Neural progenitor cell (in vitro differentiated cells): ENCODE measurements at regions not wholly inside any gene's neighbourhood (a gene's known extent, or its start where the extent isn't known, plus 50 kb on each side); places are given as distances from the start of the nearest gene placed in this dataset.

Experiments
- DNase-seq: peaks from one replicate; pipeline ENCODE4 v3.0.0-alpha.2; 2016; ENCODE audit warnings: low spot score
- H2AFZ ChIP-seq: fragments of 200-600 bp; sonication (generic); replicated peaks from 2 replicates; pipeline ENCODE4 v1.6.1; 2016; ENCODE audit warnings: antibody characterized with exemption
- H3F3A ChIP-seq: fragments of 200-600 bp; sonication (generic); 2 replicates; pipeline ENCODE4 v1.6.1; 2016; ENCODE audit warnings: antibody characterized with exemption, low read depth
- H3K27ac ChIP-seq: fragments of 200-600 bp; sonication (generic); 2 replicates; pipeline ENCODE4 v1.5.1; 2016; ENCODE audit warnings: mild to moderate bottlenecking
- H3K27me3 ChIP-seq: fragments of 200-600 bp; sonication (generic); 2 replicates; pipeline ENCODE4 v1.6.1; 2016; ENCODE audit warnings: mild to moderate bottlenecking, moderate library complexity
- H3K36me3 ChIP-seq: fragments of 200-600 bp; sonication (generic); 2 replicates; pipeline ENCODE4 v1.5.1; 2016
- H3K4me1 ChIP-seq: fragments of 200-600 bp; sonication (generic); 2 replicates; pipeline ENCODE4 v1.6.1; 2016; ENCODE audit warnings: mixed run types
- H3K4me2 ChIP-seq: fragments of 200-600 bp; sonication (generic); 2 replicates; pipeline ENCODE4 v1.6.1; 2016
- H3K4me3 ChIP-seq: fragments of 200-600 bp; sonication (generic); 2 replicates; pipeline ENCODE4 v1.5.1; 2016
- H3K79me2 ChIP-seq: fragments of 200-600 bp; sonication (generic); 2 replicates; pipeline ENCODE4 v1.6.1; 2016; ENCODE audit warnings: low read depth
- H3K9ac ChIP-seq: fragments of 200-600 bp; sonication (generic); 2 replicates; pipeline ENCODE4 v1.6.1; 2016
- H3K9me3 ChIP-seq: fragments of 200-600 bp; sonication (generic); 2 replicates; pipeline ENCODE4 v1.5.1; 2016; ENCODE audit warnings: low read depth
- H4K20me1 ChIP-seq: fragments of 200-600 bp; sonication (generic); 2 replicates; pipeline ENCODE4 v1.6.1; 2016; ENCODE audit warnings: low read depth
- H3K27ac Mint-ChIP-seq: 3 replicates; pipeline ENCODE4 v1.8.0; 2021; ENCODE audit warnings: mixed read lengths
- H3K27me3 Mint-ChIP-seq: 2 replicates; pipeline ENCODE4 v1.8.0; 2022; ENCODE audit warnings: low read depth, mild to moderate bottlenecking, inconsistent platforms, moderate library complexity, mixed read lengths; ENCODE audit not compliant: insufficient read depth
- H3K36me3 Mint-ChIP-seq: 3 replicates; pipeline ENCODE4 v1.8.0; 2021; ENCODE audit warnings: mixed read lengths
- H3K4me1 Mint-ChIP-seq: 3 replicates; pipeline ENCODE4 v1.8.0; 2021; ENCODE audit warnings: mixed read lengths
- H3K4me3 Mint-ChIP-seq: 3 replicates; pipeline ENCODE4 v1.8.0; 2021; ENCODE audit warnings: mild to moderate bottlenecking, moderate library complexity, mixed read lengths
- H3K9me3 Mint-ChIP-seq: 3 replicates; pipeline ENCODE4 v1.8.0; 2020; ENCODE audit warnings: mixed read lengths
- EZH2 ChIP-seq: fragments of 200-600 bp; sonication (generic); IDR thresholded peaks from 2 replicates; pipeline ENCODE4 v1.6.1; 2017; ENCODE audit warnings: antibody characterized with exemption, mild to moderate bottlenecking, moderate library complexity
- EZH2phosphoT487 ChIP-seq: fragments of 200-600 bp; sonication (generic); IDR thresholded peaks from 2 replicates; pipeline ENCODE4 v1.6.1; 2017; ENCODE audit warnings: antibody characterized with exemption
- TF ChIP-seq, protein P1 (sequence below): fragments of 200-600 bp; sonication (generic); IDR thresholded peaks from 2 replicates; pipeline ENCODE4 v1.5.1; 2017; ENCODE audit warnings: antibody characterized with exemption, mild to moderate bottlenecking

DNA sequence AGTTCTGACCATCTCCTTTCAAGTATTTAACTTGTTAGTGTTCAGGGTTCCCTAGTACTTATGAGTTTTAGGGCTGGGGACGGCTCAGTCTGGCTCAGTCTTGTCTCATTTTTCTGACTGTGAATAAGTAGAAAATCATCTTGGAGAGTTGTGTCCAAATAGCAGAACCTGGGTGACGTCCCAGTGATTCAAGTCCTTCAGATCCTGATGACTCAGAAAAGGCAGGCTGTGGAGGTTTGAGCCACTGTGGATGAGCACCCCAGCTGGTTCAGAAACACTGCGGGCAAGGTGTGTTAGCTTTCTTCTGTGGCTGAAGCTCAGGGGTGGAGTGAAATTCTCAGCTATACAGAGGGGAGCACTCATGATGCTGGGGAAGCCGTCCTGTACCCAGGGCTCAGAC, 154.4 kb upstream of the NPY start:
- Mint-ChIP-seq H3K27ac (no peak overlapping the region), H3K9me3 (no peaks in the 10 kb centered on the region), H3K36me3 (no peaks in the 10 kb centered on the region), H3K4me1 (no peaks in the 10 kb centered on the region), H3K4me3 (no peak overlapping the region), H3K27me3 (no peaks in the 10 kb centered on the region)
- no peaks in the 10 kb centered on the region for H3K36me3 ChIP-seq
- no peaks in the 10 kb centered on the region for H3K27me3 ChIP-seq
- no peaks in the 10 kb centered on the region for H4K20me1 ChIP-seq
- H3K79me2 ChIP-seq = no peaks in the 10 kb centered on the region
- no peaks in the 10 kb centered on the region for H3K9me3 ChIP-seq
- H3K27ac ChIP-seq = no peak overlapping the region
- DNase-seq = no peak
- TF ChIP-seq EZH2 (no peak), EZH2phosphoT487 (no peak)
- TF ChIP-seq, protein P1, sequence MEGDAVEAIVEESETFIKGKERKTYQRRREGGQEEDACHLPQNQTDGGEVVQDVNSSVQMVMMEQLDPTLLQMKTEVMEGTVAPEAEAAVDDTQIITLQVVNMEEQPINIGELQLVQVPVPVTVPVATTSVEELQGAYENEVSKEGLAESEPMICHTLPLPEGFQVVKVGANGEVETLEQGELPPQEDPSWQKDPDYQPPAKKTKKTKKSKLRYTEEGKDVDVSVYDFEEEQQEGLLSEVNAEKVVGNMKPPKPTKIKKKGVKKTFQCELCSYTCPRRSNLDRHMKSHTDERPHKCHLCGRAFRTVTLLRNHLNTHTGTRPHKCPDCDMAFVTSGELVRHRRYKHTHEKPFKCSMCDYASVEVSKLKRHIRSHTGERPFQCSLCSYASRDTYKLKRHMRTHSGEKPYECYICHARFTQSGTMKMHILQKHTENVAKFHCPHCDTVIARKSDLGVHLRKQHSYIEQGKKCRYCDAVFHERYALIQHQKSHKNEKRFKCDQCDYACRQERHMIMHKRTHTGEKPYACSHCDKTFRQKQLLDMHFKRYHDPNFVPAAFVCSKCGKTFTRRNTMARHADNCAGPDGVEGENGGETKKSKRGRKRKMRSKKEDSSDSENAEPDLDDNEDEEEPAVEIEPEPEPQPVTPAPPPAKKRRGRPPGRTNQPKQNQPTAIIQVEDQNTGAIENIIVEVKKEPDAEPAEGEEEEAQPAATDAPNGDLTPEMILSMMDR = no peak
- no peak overlapping the region for H2AFZ ChIP-seq
- H3F3A ChIP-seq = no peaks in the 10 kb centered on the region
- H3K9ac ChIP-seq = no peak overlapping the region
- no peak overlapping the region for H3K4me3 ChIP-seq
- no peak overlapping the region for H3K4me2 ChIP-seq
- H3K4me1 ChIP-seq = no peaks in the 10 kb centered on the region

DNA sequence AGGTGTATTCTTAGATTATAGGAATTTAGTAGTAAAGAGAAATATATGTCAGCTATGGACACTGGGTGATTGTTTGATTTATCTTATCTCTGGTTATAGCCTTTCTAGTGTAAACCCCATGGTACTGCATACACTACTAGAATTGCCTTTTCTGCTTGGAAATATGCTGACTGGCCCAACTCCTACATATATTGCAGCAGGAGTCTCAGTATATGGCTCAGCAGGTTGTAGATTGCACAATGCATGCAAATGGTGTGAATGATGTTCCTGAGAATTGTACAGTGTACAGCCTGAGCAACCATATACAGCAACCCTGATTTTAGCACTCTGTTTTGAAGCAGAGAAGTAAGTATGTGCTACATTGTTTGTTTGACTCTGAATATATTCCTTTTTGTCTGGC, 153.4 kb upstream of the NPY start:
- H3K27ac ChIP-seq = no peak overlapping the region
- H3K79me2 ChIP-seq = no peaks in the 10 kb centered on the region
- H2AFZ ChIP-seq = no peak overlapping the region
- H4K20me1 ChIP-seq = no peaks in the 10 kb centered on the region
- no peaks in the 10 kb centered on the region for H3K36me3 ChIP-seq
- Mint-ChIP-seq H3K4me3 (no peak overlapping the region), H3K36me3 (no peaks in the 10 kb centered on the region), H3K27ac (no peak overlapping the region), H3K4me1 (peaks cover 4% of the 10 kb centered on the region), H3K27me3 (no peaks in the 10 kb centered on the region), H3K9me3 (no peaks in the 10 kb centered on the region)
- H3K4me3 ChIP-seq = no peak overlapping the region
- TF ChIP-seq EZH2 (no peak), EZH2phosphoT487 (no peak)
- TF ChIP-seq, protein P1 = no peak
- no peaks in the 10 kb centered on the region for H3K4me1 ChIP-seq
- no peaks in the 10 kb centered on the region for H3K27me3 ChIP-seq
- H3K9me3 ChIP-seq = no peaks in the 10 kb centered on the region
- H3K4me2 ChIP-seq = no peak overlapping the region
- no peaks in the 10 kb centered on the region for H3F3A ChIP-seq
- no peak overlapping the region for H3K9ac ChIP-seq
- DNase-seq = no peak

DNA sequence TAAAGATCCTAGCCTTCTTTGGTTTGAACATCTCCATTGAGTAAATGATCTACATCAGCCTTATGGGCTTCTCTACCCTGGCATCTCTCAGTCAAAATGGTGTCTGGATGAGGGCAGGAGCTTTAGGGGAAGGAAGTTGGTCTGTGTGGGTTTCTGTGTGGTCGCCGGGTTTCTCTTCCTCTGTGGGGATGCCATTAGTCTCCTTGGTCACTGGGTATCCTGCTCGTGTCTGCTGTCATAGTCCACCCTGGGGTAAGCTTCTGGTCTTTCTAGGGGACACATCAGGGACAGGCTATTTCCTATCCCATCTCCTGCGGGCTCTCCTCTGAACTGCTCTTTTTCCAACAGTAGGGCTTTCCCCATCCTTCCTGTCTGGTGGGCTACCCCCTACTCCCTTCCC, 150.3 kb upstream of the NPY start:
- Mint-ChIP-seq H3K27ac (no peak overlapping the region), H3K27me3 (no peaks in the 10 kb centered on the region), H3K4me3 (no peak overlapping the region)

More for the DNA sequence above, 150.3 kb upstream of the NPY start:
- H3F3A ChIP-seq = no peaks in the 10 kb centered on the region
- no peak overlapping the region for H3K9ac ChIP-seq
- H3K27me3 ChIP-seq = no peaks in the 10 kb centered on the region
- H3K27ac ChIP-seq = no peak overlapping the region
- H2AFZ ChIP-seq = no peak overlapping the region
- TF ChIP-seq, protein P1 = no peak
- TF ChIP-seq EZH2phosphoT487 (no peak), EZH2 (no peak)
- no peaks in the 10 kb centered on the region for H3K9me3 ChIP-seq
- H4K20me1 ChIP-seq = no peaks in the 10 kb centered on the region
- H3K4me1 Mint-ChIP-seq = peaks cover 14% of the 10 kb centered on the region
- no peak for DNase-seq
- no peak overlapping the region for H3K4me2 ChIP-seq
- H3K4me3 ChIP-seq = no peak overlapping the region
- peaks cover 6% of the 10 kb centered on the region for H3K4me1 ChIP-seq
- H3K9me3 Mint-ChIP-seq = no peaks in the 10 kb centered on the region
- H3K36me3 ChIP-seq = no peaks in the 10 kb centered on the region
- H3K79me2 ChIP-seq = no peaks in the 10 kb centered on the region
- no peaks in the 10 kb centered on the region for H3K36me3 Mint-ChIP-seq
